Mesenchymal stem cell (in vitro differentiated cells and primary cell): ENCODE measurements at regions not wholly inside any gene's neighbourhood (a gene's known extent, or its start where the extent isn't known, plus 50 kb on each side); places are given as distances from the start of the nearest gene placed in this dataset.

ENCODE experiments used
- DNase-seq: peaks from one replicate; pipeline ENCODE4 v3.0.0-alpha.2; 2013
- H2AFZ ChIP-seq: one replicate; pipeline ENCODE4 v1.6.1; 2013; ENCODE audit warnings: low read depth, mild to moderate bottlenecking, control low read depth, inconsistent platforms, low read length, moderate library complexity
- H2AK5ac ChIP-seq: 2 replicates; pipeline ENCODE4 v1.6.1; 2013; ENCODE audit warnings: low read length, moderate library complexity, mild to moderate bottlenecking, inconsistent platforms; ENCODE audit not compliant: severe bottlenecking
- H2BK120ac ChIP-seq: one replicate; pipeline ENCODE4 v1.6.1; 2013; ENCODE audit warnings: low read depth, mild to moderate bottlenecking, inconsistent platforms, low read length, moderate library complexity
- H2BK12ac ChIP-seq, 2 experiments: one replicate each; pipeline ENCODE4 v1.6.1; 2013; ENCODE audit warnings: inconsistent platforms in 2 of 2, low read length in 2 of 2, mild to moderate bottlenecking in 2 of 2, moderate library complexity in 2 of 2, control low read depth in 1 of 2
- H2BK15ac ChIP-seq: one replicate; pipeline ENCODE4 v1.6.1; 2013; ENCODE audit warnings: mild to moderate bottlenecking, low read depth, inconsistent platforms; ENCODE audit not compliant: poor library complexity, severe bottlenecking
- H2BK5ac ChIP-seq: 2 replicates; pipeline ENCODE4 v1.6.1; 2013; ENCODE audit warnings: low read depth, mild to moderate bottlenecking, low read length, control low read depth, inconsistent platforms; ENCODE audit not compliant: poor library complexity, severe bottlenecking
- H3K14ac ChIP-seq, 2 experiments: one replicate each; pipeline ENCODE4 v1.6.1; 2013; ENCODE audit warnings: inconsistent platforms in 2 of 2, low read length in 2 of 2, control low read depth in 1 of 2, mild to moderate bottlenecking in 1 of 2, moderate library complexity in 1 of 2
- H3K18ac ChIP-seq, 2 experiments: one replicate each; pipeline ENCODE4 v1.6.1; 2013; ENCODE audit warnings: inconsistent platforms in 2 of 2, low read length in 2 of 2, control low read depth in 1 of 2, low read depth in 1 of 2, mild to moderate bottlenecking in 1 of 2
- H3K23ac ChIP-seq, 2 experiments: one replicate each; pipeline ENCODE4 v1.6.1; 2013; ENCODE audit warnings: inconsistent platforms in 2 of 2, low read length in 2 of 2, mild to moderate bottlenecking in 2 of 2, moderate library complexity in 2 of 2, control low read depth in 1 of 2
- H3K27ac ChIP-seq: 2 replicates; pipeline ENCODE4 v1.5.1; 2013; ENCODE audit warnings: mild to moderate bottlenecking, moderate library complexity, low read length, control low read depth, inconsistent platforms; ENCODE audit not compliant: poor library complexity, severe bottlenecking
- H3K27me3 ChIP-seq, 2 experiments: 2 replicates each; pipeline versions ENCODE4 v1.6.1 to v1.7.0; 2013; ENCODE audit warnings: low read length in 2 of 2, mild to moderate bottlenecking in 2 of 2, moderate library complexity in 2 of 2, control low read depth in 1 of 2, inconsistent platforms in 1 of 2; ENCODE audit not compliant: control insufficient read depth in 1 of 2, insufficient read depth in 1 of 2
- H3K36me3 ChIP-seq, 2 experiments: 2 replicates each; pipeline versions ENCODE4 v1.6.1 to v1.7.0; 2013; ENCODE audit warnings: low read length in 2 of 2, control low read depth in 1 of 2, inconsistent platforms in 1 of 2, low read depth in 1 of 2, mild to moderate bottlenecking in 1 of 2; ENCODE audit not compliant: insufficient read depth in 2 of 2, control insufficient read depth in 1 of 2
- H3K4ac ChIP-seq, 2 experiments: one replicate each; pipeline ENCODE4 v1.6.1; 2013; ENCODE audit warnings: inconsistent platforms in 2 of 2, low read length in 2 of 2, mild to moderate bottlenecking in 2 of 2, moderate library complexity in 2 of 2, control low read depth in 1 of 2, low read depth in 1 of 2
- H3K4me1 ChIP-seq: 2 replicates; pipeline ENCODE4 v1.6.1; 2013; ENCODE audit warnings: low read depth, low read length, control low read depth; ENCODE audit not compliant: control insufficient read depth, insufficient read depth
- H3K4me2 ChIP-seq: 2 replicates; pipeline ENCODE4 v1.6.1; 2013; ENCODE audit warnings: low read length, mild to moderate bottlenecking, inconsistent platforms; ENCODE audit not compliant: poor library complexity, severe bottlenecking
- H3K4me3 ChIP-seq, 2 experiments: 2 replicates each; pipeline versions ENCODE4 v1.5.1 to v1.7.0; 2013; ENCODE audit warnings: low read length in 2 of 2, mild to moderate bottlenecking in 2 of 2, control low read depth in 1 of 2, low read depth in 1 of 2; ENCODE audit not compliant: insufficient read depth in 1 of 2
- H3K79me1 ChIP-seq: replicated peaks from 2 replicates; pipeline ENCODE4 v1.6.1; 2013; ENCODE audit warnings: mild to moderate bottlenecking, control low read depth, low read length, inconsistent platforms; ENCODE audit not compliant: poor library complexity, severe bottlenecking
- H3K9ac ChIP-seq: 2 replicates; pipeline ENCODE4 v1.7.0; 2013; ENCODE audit warnings: mild to moderate bottlenecking, low read length, moderate library complexity
- H3K9me3 ChIP-seq: 2 replicates; pipeline ENCODE4 v1.7.0; 2013; ENCODE audit warnings: mild to moderate bottlenecking, low read length; ENCODE audit not compliant: control insufficient read depth
- H4K8ac ChIP-seq: one replicate; pipeline ENCODE4 v1.6.1; 2013; ENCODE audit warnings: inconsistent platforms, mild to moderate bottlenecking, low read length, moderate library complexity
- H4K91ac ChIP-seq: one replicate; pipeline ENCODE4 v1.6.1; 2013; ENCODE audit warnings: mild to moderate bottlenecking, low read length, inconsistent platforms
- WGBS: methylation state at CpG from one replicate; pipeline ENCODE4 v1.1.7; 2013; ENCODE audit warnings: mixed read lengths; 5-methylcytosine and 5-hydroxymethylcytosine counted together

DNA sequence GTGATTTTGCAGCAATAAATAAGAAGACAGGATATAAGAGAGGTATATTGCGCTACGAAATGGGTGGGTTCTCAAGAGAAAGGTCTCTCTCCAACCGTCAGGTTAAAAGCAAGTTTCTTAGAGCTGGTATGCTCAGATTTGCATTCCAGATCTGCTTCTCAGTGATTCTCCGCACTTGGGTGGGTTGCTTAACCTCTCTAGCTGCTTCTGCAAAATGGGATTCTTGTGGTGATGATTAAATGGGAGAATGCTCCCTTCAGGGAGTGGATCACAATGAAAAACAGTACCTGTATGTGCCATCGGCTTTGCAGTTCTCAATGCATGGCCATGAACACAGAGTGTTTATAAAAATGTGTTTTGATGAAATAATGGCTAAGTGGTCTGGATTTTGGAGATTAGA, 477.7 kb downstream of the TNS1 start:
- Histone ChIP-seq H3K36me3 (no peaks in the 10 kb centered on the region), H3K9me3 (no peaks in the 10 kb centered on the region), H4K91ac (no peak overlapping the region), H3K18ac (no peak overlapping the region), H3K27me3 (peaks cover 0 to 23% of the 10 kb centered on the region in 2 experiments), H3K4me2 (no peak overlapping the region), H2BK12ac (no peak overlapping the region), H4K8ac (no peak overlapping the region), H2AK5ac (no peak overlapping the region), H3K14ac (no peak overlapping the region), H3K23ac (no peak overlapping the region), H3K4me3 (no peak overlapping the region), H3K4me1 (peaks cover 4% of the 10 kb centered on the region), H3K9ac (no peak overlapping the region), H3K79me1 (no peaks in the 10 kb centered on the region), H3K27ac (no peak overlapping the region), H3K4ac (no peak overlapping the region), H2AFZ (no peak overlapping the region), H2BK15ac (no peak overlapping the region), H2BK5ac (no peak overlapping the region), H2BK120ac (no peak overlapping the region)
- no peak for DNase-seq
- 95% methylated on average over 5 of the region's 5 CpGs for WGBS

DNA sequence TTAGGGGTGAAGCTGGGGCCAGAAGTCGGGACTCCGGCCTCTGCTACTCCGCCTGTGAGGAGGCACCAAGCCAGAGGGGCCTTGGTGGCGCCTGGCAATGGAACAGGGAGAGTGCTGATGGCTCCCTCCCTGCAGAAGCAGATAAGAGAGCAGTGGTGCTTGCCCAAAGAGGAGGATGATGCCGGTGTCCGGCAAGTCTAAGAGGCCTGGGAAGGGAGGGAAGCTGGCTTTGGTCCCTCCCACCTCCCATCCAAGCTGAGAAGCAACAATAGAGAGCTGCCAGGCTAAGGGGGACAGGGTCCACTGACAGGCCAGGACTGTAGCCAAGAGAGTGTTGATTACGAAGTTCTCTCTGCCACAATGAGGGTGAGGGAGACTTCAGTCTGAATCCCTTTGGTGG, 479.5 kb downstream of the TNS1 start:
- Histone ChIP-seq H3K9me3 (no peaks in the 10 kb centered on the region), H2AFZ (no peak overlapping the region), H4K91ac (no peak overlapping the region), H3K23ac (no peak overlapping the region), H3K4me3 (no peak overlapping the region), H3K9ac (no peak overlapping the region), H2BK12ac (no peak overlapping the region), H3K18ac (peak overlapping the region in 1 of 2 experiments; percentile 21), H3K36me3 (no peaks in the 10 kb centered on the region), H3K4me2 (no peak overlapping the region), H4K8ac (no peak overlapping the region), H3K4ac (no peak overlapping the region), H2BK5ac (no peak overlapping the region), H3K27ac (no peak overlapping the region), H3K27me3 (peaks cover 0 to 23% of the 10 kb centered on the region in 2 experiments), H2BK120ac (no peak overlapping the region), H2BK15ac (no peak overlapping the region), H3K79me1 (no peaks in the 10 kb centered on the region), H2AK5ac (no peak overlapping the region), H3K14ac (peak overlapping the region in 1 of 2 experiments; percentile 14), H3K4me1 (peaks cover 4% of the 10 kb centered on the region)
- DNase-seq = no peak
- WGBS = 95% methylated on average over 5 of the region's 7 CpGs

DNA sequence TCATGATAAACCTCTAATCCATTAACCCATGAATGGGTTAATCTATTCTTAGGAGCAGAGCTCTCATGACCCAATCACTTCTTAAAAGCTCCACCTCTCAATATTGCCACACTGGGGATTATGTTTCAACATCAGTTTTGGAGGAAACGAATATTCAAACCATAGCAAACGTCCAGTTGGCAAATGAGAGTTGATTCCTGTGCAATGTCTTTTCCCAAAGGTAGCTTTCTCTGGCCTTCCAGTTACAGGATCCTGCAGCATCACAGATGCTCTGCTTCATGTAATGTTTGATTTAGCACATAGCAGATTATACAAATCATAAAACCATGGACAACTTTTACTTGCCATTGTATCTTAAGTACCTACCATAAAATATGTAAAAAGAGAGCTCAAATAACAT, 481.0 kb downstream of the TNS1 start:
- H3K27ac ChIP-seq = no peak overlapping the region
- no peak overlapping the region for H2BK120ac ChIP-seq
- peaks cover 4% of the 10 kb centered on the region for H3K4me1 ChIP-seq
- no peak overlapping the region for H3K4me2 ChIP-seq
- H3K4me3 ChIP-seq = no peak overlapping the region
- H3K14ac ChIP-seq = no peak overlapping the region
- H4K91ac ChIP-seq = no peak overlapping the region
- H3K23ac ChIP-seq = no peak overlapping the region
- 73% methylated on average over 2 of the region's 2 CpGs for WGBS
- no peak for DNase-seq
- H2BK12ac ChIP-seq = no peak overlapping the region
- no peak overlapping the region for H2BK15ac ChIP-seq
- H3K36me3 ChIP-seq = no peaks in the 10 kb centered on the region
- no peak overlapping the region for H2AK5ac ChIP-seq
- no peak overlapping the region for H3K4ac ChIP-seq
- no peak overlapping the region for H3K18ac ChIP-seq
- no peaks in the 10 kb centered on the region for H3K9me3 ChIP-seq
- H3K9ac ChIP-seq = peak overlapping the region; percentile 66
- no peak overlapping the region for H2AFZ ChIP-seq
- H3K27me3 ChIP-seq = peaks cover 0 to 20% of the 10 kb centered on the region in 2 experiments
- no peaks in the 10 kb centered on the region for H3K79me1 ChIP-seq
- H4K8ac ChIP-seq = no peak overlapping the region
- no peak overlapping the region for H2BK5ac ChIP-seq

DNA sequence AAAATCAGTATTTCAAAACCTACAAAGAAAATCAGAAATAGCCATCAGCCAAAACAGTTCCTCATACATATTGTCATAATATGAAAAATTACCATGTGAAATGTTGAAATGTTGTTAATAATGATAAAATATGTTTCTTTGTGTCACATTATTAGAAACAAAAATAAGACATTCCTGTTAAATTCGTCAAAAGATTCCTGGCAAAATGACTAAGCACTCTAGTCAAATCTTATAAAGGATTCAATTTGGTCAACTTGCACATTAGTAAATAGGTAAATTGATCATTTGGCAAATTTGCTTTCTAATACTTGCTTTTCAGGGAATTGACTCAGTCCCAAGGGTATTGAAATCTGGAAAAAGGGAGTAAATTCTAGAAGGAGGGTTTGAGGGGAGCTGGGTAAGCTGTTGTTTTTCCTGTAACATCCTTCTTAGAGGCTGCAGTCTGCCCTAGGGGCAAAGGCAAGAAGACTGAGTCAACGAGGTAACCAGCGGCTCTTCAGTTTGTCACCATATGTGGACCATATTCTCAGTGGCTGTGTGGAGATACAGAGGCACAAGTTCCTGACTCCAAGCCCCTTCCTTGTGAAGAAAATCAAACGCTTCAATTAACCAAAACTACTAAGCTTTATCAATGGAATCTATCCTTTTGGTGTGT, 482.3 kb downstream of the TNS1 start:
- Histone ChIP-seq H3K4me1 (peaks cover 4% of the 10 kb centered on the region), H3K4me3 (no peak overlapping the region), H2BK12ac (no peak overlapping the region), H3K4me2 (no peak overlapping the region), H4K8ac (no peak overlapping the region), H3K79me1 (no peaks in the 10 kb centered on the region), H3K18ac (no peak overlapping the region), H2BK120ac (no peak overlapping the region), H2AK5ac (peak overlapping the region; percentile 39), H3K23ac (no peak overlapping the region), H3K36me3 (no peaks in the 10 kb centered on the region), H4K91ac (no peak overlapping the region), H2BK5ac (no peak overlapping the region), H3K14ac (no peak overlapping the region), H3K9me3 (no peaks in the 10 kb centered on the region), H2BK15ac (no peak overlapping the region), H3K4ac (no peak overlapping the region), H3K27ac (no peak overlapping the region), H3K9ac (no peak overlapping the region), H2AFZ (no peak overlapping the region), H3K27me3 (peaks cover 0 to 8% of the 10 kb centered on the region in 2 experiments)
- no peak for DNase-seq
- WGBS = 94% methylated on average over 3 of the region's 4 CpGs
